Right lobe of liver (tissue), 4 donors: ENCODE measurements at regions not wholly inside any gene's neighbourhood (a gene's known extent, or its start where the extent isn't known, plus 50 kb on each side); places are given as distances from the start of the nearest gene placed in this dataset.

Source experiments
- CTCF ChIP-seq, 4 donors: fragments of 200-600 bp in 3 of 4; fragments of 450-650 bp in 1 of 4; IDR thresholded peaks; one replicate each; pipeline versions ENCODE4 v1.5.1 to v1.8.0; 2016 to 2022; ENCODE audit warnings: antibody characterized with exemption in 4 of 4, mild to moderate bottlenecking in 2 of 4
- POLR2A ChIP-seq: fragments of 450-650 bp; IDR thresholded peaks from one replicate; pipeline ENCODE4 v1.6.1; 2017; ENCODE audit warnings: antibody characterized with exemption, mild to moderate bottlenecking
- donor health status: DM: no; HTN: no; CAD: no.
- donor health status: DM: no; HTN: no; CAD: no.
- donor health status: DM: no; HTN: yes; CAD: no.

- TF ChIP-seq CTCF (IDR thresholded peaks at IDR 0.05) (no peak), POLR2A (no peak)
Measured at GRCh38 chr4:72864898-72865297, 204.6 kb downstream of the COX18 start.
